ENCODE measurements at regions not wholly inside any gene's neighbourhood (a gene's known extent, or its start where the extent isn't known, plus 50 kb on each side); places are given as distances from the start of the nearest gene placed in this dataset.

DNA sequence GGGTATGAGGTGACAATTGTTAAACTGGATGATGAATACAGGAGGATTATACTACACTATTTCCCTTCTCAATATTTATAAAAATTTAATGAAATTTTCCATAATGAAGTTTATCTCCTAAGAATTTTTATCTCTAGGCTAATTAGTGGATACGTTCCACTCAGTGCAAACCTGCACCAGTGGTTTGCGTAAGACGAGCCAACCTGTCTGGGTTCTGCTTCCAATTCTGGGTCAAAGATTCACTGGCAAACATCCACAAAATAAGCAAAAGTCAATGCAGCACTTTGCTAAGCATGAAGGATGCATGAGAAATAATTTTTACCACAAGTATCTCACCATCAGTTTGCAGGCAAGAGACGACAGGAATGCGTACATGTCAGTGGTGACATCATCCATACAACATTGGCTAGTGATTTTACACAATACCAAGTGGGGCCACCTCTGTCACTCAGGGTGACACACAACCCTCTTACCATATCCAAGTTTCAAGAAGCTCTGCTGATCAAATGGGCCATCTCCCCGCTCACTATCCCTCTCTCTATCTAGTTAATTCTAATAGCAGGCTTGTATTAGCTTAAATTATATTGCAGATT is 51.7 kb downstream of the FAM50B start:
- H3K4me1 ChIP-seq = no peaks in the 10 kb centered on the region
- DNase-seq = no peak
- 81 to 93% (median 91%) methylated on average over 6 of the region's 6 CpGs for WGBS, 5 donors
- TF ChIP-seq POLR2A (IDR thresholded peaks at IDR 0.05) = no peak
- TF ChIP-seq, protein P1, sequence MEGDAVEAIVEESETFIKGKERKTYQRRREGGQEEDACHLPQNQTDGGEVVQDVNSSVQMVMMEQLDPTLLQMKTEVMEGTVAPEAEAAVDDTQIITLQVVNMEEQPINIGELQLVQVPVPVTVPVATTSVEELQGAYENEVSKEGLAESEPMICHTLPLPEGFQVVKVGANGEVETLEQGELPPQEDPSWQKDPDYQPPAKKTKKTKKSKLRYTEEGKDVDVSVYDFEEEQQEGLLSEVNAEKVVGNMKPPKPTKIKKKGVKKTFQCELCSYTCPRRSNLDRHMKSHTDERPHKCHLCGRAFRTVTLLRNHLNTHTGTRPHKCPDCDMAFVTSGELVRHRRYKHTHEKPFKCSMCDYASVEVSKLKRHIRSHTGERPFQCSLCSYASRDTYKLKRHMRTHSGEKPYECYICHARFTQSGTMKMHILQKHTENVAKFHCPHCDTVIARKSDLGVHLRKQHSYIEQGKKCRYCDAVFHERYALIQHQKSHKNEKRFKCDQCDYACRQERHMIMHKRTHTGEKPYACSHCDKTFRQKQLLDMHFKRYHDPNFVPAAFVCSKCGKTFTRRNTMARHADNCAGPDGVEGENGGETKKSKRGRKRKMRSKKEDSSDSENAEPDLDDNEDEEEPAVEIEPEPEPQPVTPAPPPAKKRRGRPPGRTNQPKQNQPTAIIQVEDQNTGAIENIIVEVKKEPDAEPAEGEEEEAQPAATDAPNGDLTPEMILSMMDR (IDR thresholded peaks at IDR 0.05 in 8 of 11, conservative IDR thresholded peaks at IDR 0.05 in 3 of 11) = no peak
- no peak for TF ChIP-seq POLR2AphosphoS5 (IDR thresholded peaks at IDR 0.05)
- H3K36me3 ChIP-seq = no peaks in the 10 kb centered on the region
- intact Hi-C loops (cut with DNase I; ENCODE audit: low total_unique reads) = no loop called here
- no peak overlapping the region for H3K4me3 ChIP-seq
- H3K9me3 ChIP-seq = no peaks in the 10 kb centered on the region
- no peak overlapping the region for H3K27ac ChIP-seq
- H3K27me3 ChIP-seq (replicated peaks in 1 of 7) = peaks cover 0 to 30% (median 0%) of the 10 kb centered on the region in 7 donors

DNA sequence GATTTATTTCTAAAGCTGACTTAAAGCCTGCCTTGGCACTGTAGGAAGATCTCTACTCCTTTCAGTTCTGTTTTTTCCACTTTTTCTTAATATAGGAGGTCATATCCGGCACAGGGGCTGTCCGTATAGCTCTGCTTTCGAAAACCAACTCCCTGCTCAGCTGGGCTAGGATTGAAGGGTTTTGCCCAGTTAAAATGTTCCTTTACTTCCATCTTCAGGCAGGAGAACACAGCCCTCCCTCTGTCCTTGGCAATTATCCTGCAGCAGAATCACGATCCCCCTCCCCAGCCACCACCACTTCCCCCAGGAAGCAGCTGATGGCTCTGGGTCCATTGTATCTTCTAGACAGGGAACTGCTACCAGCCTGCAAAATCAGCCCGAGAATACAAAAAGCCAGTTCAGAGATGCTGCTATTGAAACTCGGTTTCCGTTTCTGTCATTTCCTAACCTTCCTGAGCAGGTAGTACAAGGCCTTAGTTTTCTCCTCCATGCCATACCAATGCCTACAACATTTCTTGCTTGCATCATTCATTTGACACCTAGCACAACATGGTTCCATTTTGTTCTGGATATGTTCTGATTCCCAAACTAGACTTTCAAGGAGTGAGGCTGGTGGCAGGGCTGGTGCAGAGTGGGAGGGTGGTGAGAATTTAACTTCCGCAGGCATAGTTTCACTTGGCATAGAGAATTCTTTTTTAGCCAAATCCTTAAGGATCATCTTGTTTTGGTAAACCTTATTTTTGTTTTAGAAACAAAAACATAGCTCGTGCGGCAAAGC is 53.9 kb downstream of the FAM50B start:
- H3K27me3 ChIP-seq (replicated peaks in 1 of 7) = peaks cover 0 to 39% (median 0%) of the 10 kb centered on the region in 7 donors
- no peak for DNase-seq
- H3K4me1 ChIP-seq = no peaks in the 10 kb centered on the region
- no peak for TF ChIP-seq POLR2A (IDR thresholded peaks at IDR 0.05)
- TF ChIP-seq, protein P1 (IDR thresholded peaks at IDR 0.05 in 8 of 11, conservative IDR thresholded peaks at IDR 0.05 in 3 of 11) = no peak
- no peak for TF ChIP-seq POLR2AphosphoS5 (IDR thresholded peaks at IDR 0.05)
- intact Hi-C loops (cut with DNase I; ENCODE audit: low total_unique reads) = no loop called here
- no peak overlapping the region for H3K27ac ChIP-seq
- H3K4me3 ChIP-seq = peak overlapping the region in 1 of 8 donors; percentile 25
- no peaks in the 10 kb centered on the region for H3K36me3 ChIP-seq
- no peaks in the 10 kb centered on the region for H3K9me3 ChIP-seq
- WGBS, 5 donors = 58 to 70% (median 64%) methylated on average over 10 of the region's 10 CpGs

DNA sequence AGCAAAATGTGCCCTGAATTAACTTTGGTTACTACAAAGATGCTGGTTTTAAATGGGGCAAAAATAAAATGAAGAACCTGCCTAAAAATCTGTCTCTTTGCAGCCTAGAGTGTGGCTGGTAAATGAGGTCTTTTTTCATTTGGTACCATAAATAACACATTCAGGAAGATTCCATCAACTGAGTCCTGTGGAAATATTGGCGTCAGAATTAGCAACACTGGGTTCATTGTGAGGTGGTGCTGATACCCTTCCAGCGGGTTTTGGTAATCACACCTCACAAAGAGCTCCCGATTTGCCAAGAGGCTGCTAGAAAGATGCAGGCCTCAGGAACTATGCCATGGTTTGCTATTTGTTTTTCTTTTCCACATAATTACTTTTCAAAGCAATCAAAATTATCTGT is 55.3 kb downstream of the FAM50B start:
- DNase-seq = no peak
- WGBS, 5 donors = 88 to 99% (median 91%) methylated on average over 3 of the region's 3 CpGs
- no peak overlapping the region for H3K4me3 ChIP-seq
- no peaks in the 10 kb centered on the region for H3K36me3 ChIP-seq
- H3K27me3 ChIP-seq (replicated peaks in 1 of 7) = peaks cover 0 to 47% (median 0%) of the 10 kb centered on the region in 7 donors
- H3K27ac ChIP-seq = no peak overlapping the region
- TF ChIP-seq, protein P1 (IDR thresholded peaks at IDR 0.05 in 8 of 11, conservative IDR thresholded peaks at IDR 0.05 in 3 of 11) = no peak
- no peak for TF ChIP-seq POLR2AphosphoS5 (IDR thresholded peaks at IDR 0.05)
- no peak for TF ChIP-seq POLR2A (IDR thresholded peaks at IDR 0.05)
- intact Hi-C loops (cut with DNase I; ENCODE audit: low total_unique reads) = no loop called here
- no peaks in the 10 kb centered on the region for H3K9me3 ChIP-seq
- no peaks in the 10 kb centered on the region for H3K4me1 ChIP-seq
